Esophagus squamous epithelium (tissue), 4 donors: ENCODE measurements at regions not wholly inside any gene's neighbourhood (a gene's known extent, or its start where the extent isn't known, plus 50 kb on each side); places are given as distances from the start of the nearest gene placed in this dataset.

Source experiments
- POLR2A ChIP-seq, 4 donors: fragments of 450-650 bp; IDR thresholded peaks; one replicate each; pipeline ENCODE4 v1.6.1; 2017; ENCODE audit warnings: antibody characterized with exemption in 4 of 4, mild to moderate bottlenecking in 4 of 4, moderate library complexity in 3 of 4
- TF ChIP-seq, protein P1 (sequence below), 6 experiments: fragments of 450-650 bp in 4 of 6; fragments of 200-600 bp in 2 of 6; sonication (generic) in 2 of 6; IDR thresholded peaks; one replicate each; pipeline ENCODE4 v1.5.1; 2016 to 2019; ENCODE audit warnings: antibody characterized with exemption in 6 of 6, mild to moderate bottlenecking in 4 of 6, moderate library complexity in 4 of 6

DNA sequence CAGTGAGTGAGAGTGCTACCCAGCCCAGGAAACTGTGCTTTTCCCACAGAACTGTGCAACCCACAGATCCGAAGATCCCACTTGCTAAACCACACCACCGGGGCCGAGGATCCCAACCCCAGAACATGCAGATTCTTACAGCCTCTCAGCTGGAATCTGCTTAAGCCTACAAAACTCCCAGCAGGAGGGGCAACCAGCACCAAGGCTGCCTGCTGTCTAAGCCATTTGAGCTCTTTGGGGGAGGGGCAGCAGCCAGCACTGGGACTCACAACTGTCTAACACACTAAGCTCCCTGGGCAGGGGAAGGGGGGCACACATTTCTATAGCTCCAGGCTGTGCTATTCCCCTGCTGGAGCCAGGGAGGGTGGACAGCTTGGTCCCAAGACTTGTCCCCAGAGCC lies 529.9 kb downstream of the XPNPEP1 start:
- TF ChIP-seq, protein P1, sequence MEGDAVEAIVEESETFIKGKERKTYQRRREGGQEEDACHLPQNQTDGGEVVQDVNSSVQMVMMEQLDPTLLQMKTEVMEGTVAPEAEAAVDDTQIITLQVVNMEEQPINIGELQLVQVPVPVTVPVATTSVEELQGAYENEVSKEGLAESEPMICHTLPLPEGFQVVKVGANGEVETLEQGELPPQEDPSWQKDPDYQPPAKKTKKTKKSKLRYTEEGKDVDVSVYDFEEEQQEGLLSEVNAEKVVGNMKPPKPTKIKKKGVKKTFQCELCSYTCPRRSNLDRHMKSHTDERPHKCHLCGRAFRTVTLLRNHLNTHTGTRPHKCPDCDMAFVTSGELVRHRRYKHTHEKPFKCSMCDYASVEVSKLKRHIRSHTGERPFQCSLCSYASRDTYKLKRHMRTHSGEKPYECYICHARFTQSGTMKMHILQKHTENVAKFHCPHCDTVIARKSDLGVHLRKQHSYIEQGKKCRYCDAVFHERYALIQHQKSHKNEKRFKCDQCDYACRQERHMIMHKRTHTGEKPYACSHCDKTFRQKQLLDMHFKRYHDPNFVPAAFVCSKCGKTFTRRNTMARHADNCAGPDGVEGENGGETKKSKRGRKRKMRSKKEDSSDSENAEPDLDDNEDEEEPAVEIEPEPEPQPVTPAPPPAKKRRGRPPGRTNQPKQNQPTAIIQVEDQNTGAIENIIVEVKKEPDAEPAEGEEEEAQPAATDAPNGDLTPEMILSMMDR (IDR thresholded peaks at IDR 0.05), result no peak
- TF ChIP-seq POLR2A (IDR thresholded peaks at IDR 0.05), result no peak
